Glutamatergic neuron (in vitro differentiated cells): ENCODE measurements at regions not wholly inside any gene's neighbourhood (a gene's known extent, or its start where the extent isn't known, plus 50 kb on each side); places are given as distances from the start of the nearest gene placed in this dataset.
"Not testable (repeated sequence)": the region's sequence is repeated elsewhere in the genome, so short reads cannot be mapped to it uniquely, and the experiment has no call there.

ENCODE experiments used
- DNase-seq: peaks from one replicate; pipeline ENCODE4 v3.0.0; 2022
- H3K27ac Mint-ChIP-seq: one replicate; pipeline ENCODE4 v1.8.0; 2020; ENCODE audit warnings: mild to moderate bottlenecking, mixed read lengths, inconsistent platforms; ENCODE audit not compliant: unreplicated experiment
- H3K27me3 Mint-ChIP-seq: one replicate; pipeline ENCODE4 v1.8.0; 2020; ENCODE audit warnings: mild to moderate bottlenecking, moderate library complexity, mixed read lengths, inconsistent platforms; ENCODE audit not compliant: unreplicated experiment
- H3K36me3 Mint-ChIP-seq: one replicate; pipeline ENCODE4 v1.8.0; 2020; ENCODE audit warnings: mild to moderate bottlenecking, mixed read lengths, inconsistent platforms; ENCODE audit not compliant: unreplicated experiment
- H3K4me1 Mint-ChIP-seq: one replicate; pipeline ENCODE4 v1.8.0; 2020; ENCODE audit warnings: mild to moderate bottlenecking, low read depth, mixed read lengths, inconsistent platforms; ENCODE audit not compliant: unreplicated experiment
- H3K4me3 Mint-ChIP-seq: one replicate; pipeline ENCODE4 v1.8.0; 2020; ENCODE audit warnings: mild to moderate bottlenecking, mixed read lengths, inconsistent platforms; ENCODE audit not compliant: unreplicated experiment
- H3K9me3 Mint-ChIP-seq: one replicate; pipeline ENCODE4 v1.8.0; 2020; ENCODE audit warnings: mild to moderate bottlenecking, moderate library complexity, mixed read lengths, inconsistent platforms; ENCODE audit not compliant: unreplicated experiment
- TF ChIP-seq, protein P1 (sequence below): fragments of 200-600 bp; sonication (generic); IDR thresholded peaks from one replicate; pipeline ENCODE4 v1.5.0; 2021; ENCODE audit not compliant: partially characterized antibody, unreplicated experiment

DNA sequence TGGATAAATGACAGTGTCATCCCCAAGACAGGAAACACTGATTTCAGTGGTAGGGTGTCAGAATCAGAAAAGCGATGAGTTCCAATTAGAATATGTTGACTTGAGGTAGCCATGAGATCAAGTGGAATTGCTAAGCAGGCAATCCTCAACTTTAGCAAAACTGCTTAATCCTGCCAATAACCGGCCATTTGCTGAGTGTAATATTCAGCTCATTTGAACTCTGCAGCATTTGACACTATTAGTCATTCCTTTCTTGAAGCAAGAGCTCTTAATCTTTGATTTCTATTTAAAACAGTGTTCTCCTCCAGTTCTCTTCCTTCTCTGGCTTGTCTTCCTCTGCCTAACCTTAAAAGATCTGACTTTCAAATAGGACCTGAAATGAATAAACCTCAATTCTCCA, 68.7 kb upstream of the DCLK2 start:
- Mint-ChIP-seq H3K9me3 (no peaks in the 10 kb centered on the region), H3K36me3 (no peaks in the 10 kb centered on the region), H3K27me3 (no peaks in the 10 kb centered on the region), H3K4me3 (no peak overlapping the region), H3K27ac (no peak overlapping the region), H3K4me1 (no peaks in the 10 kb centered on the region)
- DNase-seq = no peak
- TF ChIP-seq, protein P1, sequence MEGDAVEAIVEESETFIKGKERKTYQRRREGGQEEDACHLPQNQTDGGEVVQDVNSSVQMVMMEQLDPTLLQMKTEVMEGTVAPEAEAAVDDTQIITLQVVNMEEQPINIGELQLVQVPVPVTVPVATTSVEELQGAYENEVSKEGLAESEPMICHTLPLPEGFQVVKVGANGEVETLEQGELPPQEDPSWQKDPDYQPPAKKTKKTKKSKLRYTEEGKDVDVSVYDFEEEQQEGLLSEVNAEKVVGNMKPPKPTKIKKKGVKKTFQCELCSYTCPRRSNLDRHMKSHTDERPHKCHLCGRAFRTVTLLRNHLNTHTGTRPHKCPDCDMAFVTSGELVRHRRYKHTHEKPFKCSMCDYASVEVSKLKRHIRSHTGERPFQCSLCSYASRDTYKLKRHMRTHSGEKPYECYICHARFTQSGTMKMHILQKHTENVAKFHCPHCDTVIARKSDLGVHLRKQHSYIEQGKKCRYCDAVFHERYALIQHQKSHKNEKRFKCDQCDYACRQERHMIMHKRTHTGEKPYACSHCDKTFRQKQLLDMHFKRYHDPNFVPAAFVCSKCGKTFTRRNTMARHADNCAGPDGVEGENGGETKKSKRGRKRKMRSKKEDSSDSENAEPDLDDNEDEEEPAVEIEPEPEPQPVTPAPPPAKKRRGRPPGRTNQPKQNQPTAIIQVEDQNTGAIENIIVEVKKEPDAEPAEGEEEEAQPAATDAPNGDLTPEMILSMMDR = no peak

DNA sequence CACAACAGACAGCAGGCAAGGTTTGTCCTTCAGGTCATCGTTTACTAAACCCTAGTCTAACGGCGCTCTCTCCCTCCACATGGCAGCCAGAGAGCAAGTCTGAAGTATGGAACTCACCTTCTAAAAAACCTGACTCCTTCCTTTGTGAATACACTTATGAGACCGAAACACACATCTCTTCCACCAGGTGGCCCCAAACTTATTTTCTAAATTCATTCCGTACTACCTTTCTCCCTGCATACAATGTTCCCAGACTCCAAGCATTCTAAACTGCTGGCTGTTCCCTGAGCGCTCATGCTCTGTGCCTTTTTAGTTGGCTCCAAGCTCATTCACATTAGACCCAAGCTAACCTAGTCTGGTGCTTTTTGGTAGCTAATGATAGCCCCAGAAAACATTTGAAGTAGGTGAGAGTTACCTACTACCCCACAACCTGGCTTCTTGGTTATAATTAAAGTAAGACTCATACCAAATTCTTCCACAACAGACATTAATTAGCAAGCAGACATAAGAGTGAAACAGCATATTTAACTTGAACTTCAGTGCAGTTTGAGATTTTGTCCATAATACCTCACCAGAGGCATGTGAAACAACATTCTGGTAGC, 67.6 kb upstream of the DCLK2 start:
- H3K4me3 Mint-ChIP-seq = no peak overlapping the region
- no peaks in the 10 kb centered on the region for H3K27me3 Mint-ChIP-seq
- no peak overlapping the region for H3K27ac Mint-ChIP-seq
- H3K4me1 Mint-ChIP-seq = no peaks in the 10 kb centered on the region
- H3K9me3 Mint-ChIP-seq = no peaks in the 10 kb centered on the region
- TF ChIP-seq, protein P1 = peak; percentile 72
- DNase-seq = no peak
- no peaks in the 10 kb centered on the region for H3K36me3 Mint-ChIP-seq

DNA sequence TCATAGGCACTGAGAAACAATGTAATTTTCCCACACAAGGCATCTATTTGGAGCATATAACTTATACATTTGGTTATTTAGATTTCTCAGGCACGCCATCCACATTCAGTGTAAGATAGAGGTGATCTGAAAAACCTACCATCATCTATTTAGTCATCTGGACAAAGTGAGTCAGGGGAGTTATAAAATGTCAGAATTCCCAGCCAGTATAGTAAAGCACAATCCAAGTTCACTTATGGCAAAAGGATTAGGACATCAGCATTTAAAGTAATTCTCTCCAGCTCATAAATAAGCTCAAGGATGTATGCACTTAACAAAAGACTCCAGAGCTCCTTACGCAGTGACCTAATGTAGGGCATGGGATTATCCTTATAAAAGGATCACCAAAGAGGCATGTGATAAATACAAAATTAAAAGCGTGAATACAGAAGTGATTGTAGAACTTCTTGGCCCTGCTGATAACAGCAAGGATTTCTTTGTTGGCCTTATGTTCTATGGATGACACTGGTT, 65.3 kb upstream of the DCLK2 start:
- H3K27ac Mint-ChIP-seq = no peak overlapping the region
- DNase-seq = no peak
- no peaks in the 10 kb centered on the region for H3K4me1 Mint-ChIP-seq
- no peaks in the 10 kb centered on the region for H3K27me3 Mint-ChIP-seq
- H3K4me3 Mint-ChIP-seq = no peak overlapping the region
- TF ChIP-seq, protein P1 = no peak
- H3K9me3 Mint-ChIP-seq = no peaks in the 10 kb centered on the region
- peaks cover 4% of the 10 kb centered on the region for H3K36me3 Mint-ChIP-seq

DNA sequence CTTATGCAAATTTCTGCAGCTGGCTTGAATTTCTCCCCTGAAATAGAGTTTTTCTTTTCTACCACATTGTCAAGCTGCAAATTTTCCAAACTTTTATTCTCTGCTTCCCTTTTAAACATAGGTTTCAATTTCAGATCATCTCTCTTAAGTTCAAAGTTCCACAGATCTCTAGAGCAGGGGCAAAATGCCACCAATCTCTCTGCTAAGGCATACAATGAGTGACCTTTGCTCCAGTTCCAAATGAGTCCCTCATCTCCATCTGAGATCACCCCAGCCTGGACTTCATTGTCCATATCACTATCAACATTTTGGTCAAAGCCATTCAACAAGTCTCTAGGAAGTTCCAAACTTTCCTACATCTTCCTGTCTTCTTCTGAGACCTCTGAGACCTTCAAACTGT, 62.3 kb upstream of the DCLK2 start:
- not testable (repeated sequence) for H3K27ac Mint-ChIP-seq, H3K4me3 Mint-ChIP-seq, H3K9me3 Mint-ChIP-seq

DNA sequence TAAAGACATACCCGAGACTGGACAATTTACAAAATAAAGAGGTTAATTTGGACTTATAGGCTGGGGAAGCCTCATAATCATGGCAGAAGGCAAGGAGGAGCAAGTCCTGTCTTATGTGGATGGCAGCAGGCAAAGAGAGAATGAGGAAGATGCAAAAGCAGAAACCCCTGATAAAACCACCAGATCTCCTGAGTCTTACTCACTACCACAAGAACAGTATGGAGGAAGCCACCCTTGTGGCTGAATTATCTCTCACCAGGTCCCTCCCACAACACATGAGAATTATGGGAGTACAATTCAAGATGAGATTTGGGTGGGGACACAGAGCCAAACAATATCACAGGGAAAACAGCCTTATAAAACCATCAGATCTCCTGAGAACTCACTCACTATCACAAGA, 61.6 kb upstream of the DCLK2 start:
- H3K4me1 Mint-ChIP-seq, H3K36me3 Mint-ChIP-seq, H3K9me3 Mint-ChIP-seq, H3K4me3 Mint-ChIP-seq, H3K27me3 Mint-ChIP-seq, DNase-seq, H3K27ac Mint-ChIP-seq: not testable (repeated sequence)

More for the DNA sequence above, 62.3 kb upstream of the DCLK2 start:
- not testable (repeated sequence) for DNase-seq, H3K27me3 Mint-ChIP-seq, H3K4me1 Mint-ChIP-seq, H3K36me3 Mint-ChIP-seq

DNA sequence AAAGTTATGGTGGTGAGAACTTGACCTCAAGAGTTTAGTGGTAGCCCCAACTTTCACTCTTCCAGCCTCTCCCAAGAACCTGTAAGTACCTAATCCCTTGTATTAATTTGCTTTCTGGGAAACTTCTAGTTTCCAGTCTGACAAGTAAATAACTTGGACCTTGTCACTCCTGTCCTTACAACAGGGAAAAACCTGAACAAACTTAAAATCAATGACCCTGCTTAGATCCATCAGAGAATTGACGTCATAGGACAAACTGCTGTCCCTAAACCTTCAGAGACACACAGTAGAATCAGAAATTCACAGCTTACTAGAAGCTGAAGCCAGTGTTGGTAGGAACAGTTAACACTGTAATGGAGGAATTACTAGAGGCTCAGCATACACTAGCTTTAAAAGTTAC, 60.0 kb upstream of the DCLK2 start:
- Mint-ChIP-seq H3K36me3 (peaks cover 4% of the 10 kb centered on the region), H3K4me1 (no peaks in the 10 kb centered on the region), H3K4me3 (no peak overlapping the region), H3K27ac (no peak overlapping the region), H3K9me3 (no peaks in the 10 kb centered on the region), H3K27me3 (no peaks in the 10 kb centered on the region)
- TF ChIP-seq, protein P1 = no peak
- no peak for DNase-seq
